Effector memory CD8-positive, alpha-beta T cell (primary cell): ENCODE measurements at regions not wholly inside any gene's neighbourhood (a gene's known extent, or its start where the extent isn't known, plus 50 kb on each side); places are given as distances from the start of the nearest gene placed in this dataset.

Source experiments
- ATAC-seq: fragments of 150-1000 bp; cut with Tn5 transposase; replicated peaks from 2 replicates; pipeline ENCODE4 v1.10.0; 2021; ENCODE audit warnings: mild to moderate bottlenecking, moderate library complexity
- DNase-seq, 3 experiments: peaks; one replicate each; pipeline ENCODE4 v3.0.0; 2021
- H3K27ac Mint-ChIP-seq, 2 donors: one replicate each; pipeline ENCODE4 v1.8.0; 2022; ENCODE audit warnings: mild to moderate bottlenecking in 2 of 2, mixed read lengths in 2 of 2, moderate library complexity in 2 of 2
- H3K27me3 Mint-ChIP-seq, 2 donors: one replicate each; pipeline ENCODE4 v1.8.0; 2022; ENCODE audit warnings: mixed read lengths in 2 of 2
- H3K36me3 Mint-ChIP-seq: one replicate; pipeline ENCODE4 v1.8.0; 2022; ENCODE audit warnings: mild to moderate bottlenecking, moderate library complexity, mixed read lengths; ENCODE audit not compliant: insufficient read depth
- H3K4me1 Mint-ChIP-seq, 2 donors: one replicate each; pipeline ENCODE4 v1.8.0; 2022; ENCODE audit warnings: low read depth in 2 of 2, mixed read lengths in 2 of 2
- H3K4me3 Mint-ChIP-seq, 2 donors: one replicate each; pipeline ENCODE4 v1.8.0; 2022; ENCODE audit warnings: mild to moderate bottlenecking in 2 of 2, mixed read lengths in 2 of 2, moderate library complexity in 2 of 2
- H3K9me3 Mint-ChIP-seq, 2 donors: one replicate each; pipeline ENCODE4 v1.8.0; 2022; ENCODE audit warnings: mixed read lengths in 2 of 2

- Mint-ChIP-seq H3K4me3 (no peak overlapping the region), H3K4me1 (peaks cover 1 to 3% of the 10 kb centered on the region in 2 donors), H3K27ac (no peak overlapping the region), H3K27me3 (peaks cover 48 to 82% of the 10 kb centered on the region in 2 donors), H3K9me3 (peaks cover 17 to 30% of the 10 kb centered on the region in 2 donors), H3K36me3 (no peaks in the 10 kb centered on the region)
- no peak for ATAC-seq
- DNase-seq = no peak
These were observed 555.4 kb downstream of the NPHP4 start for GRCh38 chr1:5436808-5437207.

DNA sequence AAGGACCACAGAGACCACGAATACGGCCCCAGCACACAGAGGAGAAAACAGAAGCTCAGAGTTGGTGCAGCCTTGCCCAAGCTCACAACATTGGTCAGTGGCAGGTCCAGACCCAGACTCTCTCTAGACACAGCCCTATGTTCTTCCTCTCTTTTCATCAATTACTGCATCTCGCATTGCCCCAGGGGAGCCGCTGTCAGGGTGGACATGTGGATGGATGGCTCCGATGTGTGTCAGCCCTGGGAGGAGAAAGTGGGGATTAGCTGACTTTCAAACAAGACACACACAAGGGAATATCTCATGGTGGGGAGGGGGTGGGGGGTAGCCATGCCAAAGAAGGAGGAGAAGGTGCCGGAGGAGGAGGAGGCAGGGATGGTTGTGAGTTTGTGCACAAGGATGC is 556.8 kb downstream of the NPHP4 start:
- H3K27me3 Mint-ChIP-seq = peaks cover 36 to 89% of the 10 kb centered on the region in 2 donors
- no peaks in the 10 kb centered on the region for H3K36me3 Mint-ChIP-seq
- ATAC-seq = no peak
- H3K9me3 Mint-ChIP-seq = peaks cover 17 to 30% of the 10 kb centered on the region in 2 donors
- no peak for DNase-seq
- no peak overlapping the region for H3K27ac Mint-ChIP-seq
- no peak overlapping the region for H3K4me3 Mint-ChIP-seq
- peaks cover 0 to 3% of the 10 kb centered on the region in 2 donors for H3K4me1 Mint-ChIP-seq

GRCh38 chr1:5432436-5432835 is 559.8 kb downstream of the NPHP4 start:
- ATAC-seq (no peak), DNase-seq (no peak)
- no peak overlapping the region for H3K4me3 Mint-ChIP-seq
- H3K36me3 Mint-ChIP-seq = no peaks in the 10 kb centered on the region
- peaks cover 4 to 12% of the 10 kb centered on the region in 2 donors for H3K4me1 Mint-ChIP-seq
- H3K27ac Mint-ChIP-seq = no peak overlapping the region
- peaks cover 4 to 8% of the 10 kb centered on the region in 2 donors for H3K9me3 Mint-ChIP-seq
- H3K27me3 Mint-ChIP-seq = peaks cover 49 to 99% of the 10 kb centered on the region in 2 donors

DNA sequence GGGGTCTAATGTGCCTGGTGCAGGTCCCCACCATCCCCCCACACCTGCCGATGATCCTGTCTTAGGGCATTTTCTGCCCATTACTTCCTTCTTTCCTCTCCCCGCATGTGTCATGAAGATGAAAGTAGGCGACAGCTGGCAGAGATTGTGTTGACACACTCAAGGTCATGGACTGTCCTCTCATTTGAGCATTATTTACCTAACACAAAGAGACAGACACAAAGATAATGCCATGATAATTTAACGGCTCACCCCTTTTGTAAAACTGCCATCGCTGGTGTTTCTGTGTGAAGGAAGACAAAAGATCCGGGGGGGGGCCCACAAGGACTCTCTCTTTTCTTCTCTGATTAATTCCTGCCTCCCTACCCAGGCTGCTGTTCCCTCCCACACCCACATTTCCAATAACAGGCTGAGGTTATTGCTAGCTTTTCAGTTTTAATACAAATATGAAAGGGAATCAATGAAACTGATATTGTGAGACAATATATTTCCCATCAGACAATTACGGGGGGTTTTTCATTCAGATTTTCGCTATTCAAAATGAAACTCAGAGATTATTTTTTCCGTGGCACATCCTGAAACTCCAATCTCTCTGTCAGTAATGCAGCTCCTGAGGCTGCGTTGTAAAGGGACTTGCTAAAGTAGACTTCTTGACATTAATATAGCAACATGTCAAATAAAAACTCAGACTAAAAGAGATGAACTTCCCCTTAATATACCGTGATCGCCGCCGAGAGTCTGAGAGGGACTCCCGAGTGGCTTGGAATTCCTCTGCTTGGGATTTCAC is 561.1 kb downstream of the NPHP4 start:
- DNase-seq (no peak), ATAC-seq (no peak)
- H3K36me3 Mint-ChIP-seq = no peaks in the 10 kb centered on the region
- H3K27ac Mint-ChIP-seq = no peak overlapping the region
- no peak overlapping the region for H3K4me3 Mint-ChIP-seq
- H3K4me1 Mint-ChIP-seq = peaks cover 3 to 12% of the 10 kb centered on the region in 2 donors
- H3K27me3 Mint-ChIP-seq = peaks cover 49 to 90% of the 10 kb centered on the region in 2 donors
- H3K9me3 Mint-ChIP-seq = no peaks in the 10 kb centered on the region

DNA sequence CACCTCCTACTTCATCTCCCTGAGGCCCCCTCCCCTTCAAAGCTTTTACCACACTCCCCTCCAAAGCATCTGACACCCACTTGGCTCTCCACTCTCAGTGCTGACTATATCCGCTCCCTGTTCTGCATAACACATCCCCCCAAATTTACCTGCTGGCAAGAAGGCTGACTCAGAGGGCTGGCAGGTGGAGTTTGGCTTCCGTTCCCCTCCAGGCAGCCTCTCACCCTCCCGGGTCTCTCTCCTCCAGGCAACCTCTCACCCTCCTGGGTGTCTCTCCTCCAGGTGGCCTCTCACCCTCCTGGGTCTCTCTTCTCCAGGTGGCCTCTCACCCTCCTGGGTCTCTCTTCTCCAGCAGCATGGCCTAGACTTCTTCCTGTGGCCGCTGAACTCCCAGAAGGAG is 562.1 kb downstream of the NPHP4 start:
- peaks cover 3 to 12% of the 10 kb centered on the region in 2 donors for H3K4me1 Mint-ChIP-seq
- no peak for DNase-seq
- H3K27me3 Mint-ChIP-seq = peaks cover 43 to 80% of the 10 kb centered on the region in 2 donors
- no peak overlapping the region for H3K27ac Mint-ChIP-seq
- no peak overlapping the region for H3K4me3 Mint-ChIP-seq
- H3K36me3 Mint-ChIP-seq = no peaks in the 10 kb centered on the region
- H3K9me3 Mint-ChIP-seq = no peaks in the 10 kb centered on the region
- no peak for ATAC-seq

- Mint-ChIP-seq H3K9me3 (no peaks in the 10 kb centered on the region), H3K27me3 (peaks cover 26 to 63% of the 10 kb centered on the region in 2 donors), H3K4me3 (no peak overlapping the region), H3K27ac (peak overlapping the region in 1 of 2 donors; percentile 42), H3K36me3 (no peaks in the 10 kb centered on the region), H3K4me1 (peaks cover 5 to 14% of the 10 kb centered on the region in 2 donors)
- ATAC-seq (no peak), DNase-seq (no peak)
These were observed 563.9 kb downstream of the NPHP4 start for GRCh38 chr1:5428351-5428750.

DNA sequence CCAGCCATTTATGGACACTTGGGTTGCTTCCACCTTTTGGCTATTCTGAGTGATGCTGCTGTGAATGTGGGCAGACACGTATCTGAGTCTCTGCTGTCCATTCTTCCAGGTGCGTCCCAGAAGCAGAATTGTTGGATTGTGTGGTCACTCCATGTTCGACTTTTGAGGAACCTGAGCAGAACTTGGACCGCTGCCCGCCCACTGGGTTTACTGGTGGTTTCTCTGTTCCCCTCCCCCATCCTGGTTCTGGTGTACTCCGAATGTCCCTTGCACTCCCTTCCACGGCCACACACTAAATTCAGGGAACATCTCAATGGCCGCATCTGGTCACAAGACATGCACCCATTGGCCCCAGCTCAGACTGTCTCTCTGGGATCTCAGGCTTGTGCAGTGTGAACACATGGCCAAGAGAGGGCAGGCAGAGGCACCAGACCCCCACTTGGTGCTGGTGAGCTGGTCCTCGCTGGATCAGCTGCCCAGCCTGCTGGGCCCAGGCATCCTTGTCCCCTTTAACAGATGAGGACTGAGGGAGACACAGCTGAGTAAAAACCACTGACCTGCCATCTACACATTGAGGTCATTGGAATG is 565.1 kb downstream of the NPHP4 start:
- DNase-seq (no peak), ATAC-seq (no peak)
- H3K4me1 Mint-ChIP-seq = peaks cover 14 to 26% of the 10 kb centered on the region in 2 donors
- peaks cover 23 to 51% of the 10 kb centered on the region in 2 donors for H3K27me3 Mint-ChIP-seq
- H3K27ac Mint-ChIP-seq = no peak overlapping the region
- H3K9me3 Mint-ChIP-seq = no peaks in the 10 kb centered on the region
- no peaks in the 10 kb centered on the region for H3K36me3 Mint-ChIP-seq
- no peak overlapping the region for H3K4me3 Mint-ChIP-seq

- Mint-ChIP-seq H3K27me3 (peaks cover 18 to 30% of the 10 kb centered on the region in 2 donors), H3K27ac (no peak overlapping the region), H3K9me3 (no peaks in the 10 kb centered on the region), H3K4me3 (no peak overlapping the region), H3K4me1 (peaks cover 18 to 30% of the 10 kb centered on the region in 2 donors), H3K36me3 (no peaks in the 10 kb centered on the region)
- ATAC-seq (no peak), DNase-seq (no peak)
These were observed 567.2 kb downstream of the NPHP4 start for GRCh38 chr1:5424802-5425703.

DNA sequence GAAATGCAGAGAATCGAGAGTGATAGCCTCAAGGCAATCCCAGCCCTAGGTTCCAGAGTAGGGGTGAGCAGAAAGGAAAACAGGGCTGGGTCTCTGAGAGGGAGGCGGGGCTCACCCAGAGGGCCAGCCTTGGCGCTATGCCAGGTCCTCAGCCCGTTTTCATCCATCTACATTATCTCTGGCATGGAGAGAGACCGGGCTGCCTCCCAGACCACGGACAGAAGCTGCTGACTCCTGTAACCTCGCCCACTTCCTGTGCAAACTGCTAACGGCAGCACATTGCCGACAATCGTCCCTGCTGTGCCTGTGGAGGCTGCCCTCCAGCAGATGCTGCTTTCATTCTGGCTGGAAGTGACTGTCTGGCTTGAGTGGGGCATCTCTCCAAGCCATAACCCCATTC is 569.1 kb downstream of the NPHP4 start:
- H3K4me3 Mint-ChIP-seq = peak overlapping the region; percentile 64 to 71
- peak; percentile 92 for ATAC-seq
- peaks cover 16 to 27% of the 10 kb centered on the region in 2 donors for H3K4me1 Mint-ChIP-seq
- H3K27ac Mint-ChIP-seq = peak overlapping the region; percentile 54 to 87
- no peaks in the 10 kb centered on the region for H3K36me3 Mint-ChIP-seq
- H3K9me3 Mint-ChIP-seq = no peaks in the 10 kb centered on the region
- peaks cover 7 to 21% of the 10 kb centered on the region in 2 donors for H3K27me3 Mint-ChIP-seq
- peak; percentile 32 to 40 (median 40) for DNase-seq

- DNase-seq = no peak
- peaks cover 16 to 31% of the 10 kb centered on the region in 2 donors for H3K4me1 Mint-ChIP-seq
- no peaks in the 10 kb centered on the region for H3K9me3 Mint-ChIP-seq
- H3K27ac Mint-ChIP-seq = no peak overlapping the region
- no peak for ATAC-seq
- no peak overlapping the region for H3K4me3 Mint-ChIP-seq
- H3K27me3 Mint-ChIP-seq = peaks cover 7 to 12% of the 10 kb centered on the region in 2 donors
- no peaks in the 10 kb centered on the region for H3K36me3 Mint-ChIP-seq
These were observed 572.7 kb downstream of the NPHP4 start for GRCh38 chr1:5419501-5419900.

GRCh38 chr1:5416518-5416917 is 575.7 kb downstream of the NPHP4 start:
- H3K36me3 Mint-ChIP-seq = no peaks in the 10 kb centered on the region
- no peaks in the 10 kb centered on the region for H3K9me3 Mint-ChIP-seq
- H3K4me1 Mint-ChIP-seq = peaks cover 12 to 22% of the 10 kb centered on the region in 2 donors
- no peak overlapping the region for H3K4me3 Mint-ChIP-seq
- DNase-seq (no peak), ATAC-seq (no peak)
- H3K27ac Mint-ChIP-seq = no peak overlapping the region
- H3K27me3 Mint-ChIP-seq = peaks cover 7 to 12% of the 10 kb centered on the region in 2 donors

- H3K27ac Mint-ChIP-seq = peak overlapping the region in 1 of 2 donors; percentile 62
- no peaks in the 10 kb centered on the region for H3K9me3 Mint-ChIP-seq
- H3K27me3 Mint-ChIP-seq = peaks cover 7 to 12% of the 10 kb centered on the region in 2 donors
- no peaks in the 10 kb centered on the region for H3K36me3 Mint-ChIP-seq
- H3K4me3 Mint-ChIP-seq = peak overlapping the region in 1 of 2 donors; percentile 52
- peaks cover 18 to 29% of the 10 kb centered on the region in 2 donors for H3K4me1 Mint-ChIP-seq
- ATAC-seq (no peak), DNase-seq (no peak)
These were observed 576.6 kb downstream of the NPHP4 start for GRCh38 chr1:5415606-5416005.

DNA sequence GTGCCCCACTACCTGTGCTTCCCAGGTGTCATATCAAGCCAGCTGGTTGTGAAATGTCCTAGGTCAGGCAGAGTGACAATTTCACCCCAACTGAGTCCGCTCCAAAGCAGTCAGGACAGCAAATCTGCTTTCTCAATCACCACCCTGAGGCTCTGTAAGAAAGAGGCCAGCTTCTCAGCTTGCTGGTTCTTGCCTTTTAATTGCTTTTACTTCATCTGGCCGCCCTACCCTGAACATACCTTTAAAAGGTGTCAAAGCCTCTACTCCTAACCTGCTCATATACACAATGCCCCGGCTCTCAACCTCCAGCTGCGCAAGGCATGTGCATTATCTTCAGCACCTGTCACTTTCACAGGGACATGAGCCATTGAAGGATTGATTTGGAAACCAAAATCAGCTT is 581.6 kb downstream of the NPHP4 start:
- Mint-ChIP-seq H3K4me1 (peaks cover 18 to 20% of the 10 kb centered on the region in 2 donors), H3K36me3 (no peaks in the 10 kb centered on the region), H3K27ac (peak overlapping the region; percentile 79 to 85), H3K4me3 (no peak overlapping the region), H3K27me3 (no peaks in the 10 kb centered on the region), H3K9me3 (no peaks in the 10 kb centered on the region)
- no peak for DNase-seq
- no peak for ATAC-seq
